HEK293 (cell line): ENCODE measurements at regions not wholly inside any gene's neighbourhood (a gene's known extent, or its start where the extent isn't known, plus 50 kb on each side); places are given as distances from the start of the nearest gene placed in this dataset.

Source experiments
- SALL2 ChIP-seq: fragments of 450-650 bp; formaldehyde crosslinking; IDR thresholded peaks from 2 replicates; pipeline ENCODE4 v1.5.0; 2017; ENCODE audit warnings: missing biosample characterization, mild to moderate bottlenecking, missing genetic modification characterization, borderline replicate concordance
- YY1 ChIP-seq: fragments of 450-650 bp; formaldehyde crosslinking; IDR thresholded peaks from 2 replicates; pipeline ENCODE4 v1.5.1; 2018; ENCODE audit warnings: missing biosample characterization, missing genetic modification characterization
- ZNF112 ChIP-seq: fragments of 450-650 bp; formaldehyde crosslinking; IDR thresholded peaks from 2 replicates; pipeline ENCODE4 v1.5.0; 2017; ENCODE audit warnings: missing biosample characterization, missing genetic modification characterization
- ZNF660 ChIP-seq: fragments of 450-650 bp; IDR thresholded peaks from 2 replicates; pipeline ENCODE4 v1.5.1; 2018; ENCODE audit warnings: missing biosample characterization, mild to moderate bottlenecking, missing genetic modification characterization
- TF ChIP-seq, protein P1 (sequence below): fragments of 450-650 bp; formaldehyde crosslinking; IDR thresholded peaks from 2 replicates; pipeline ENCODE4 v1.5.1; 2016; ENCODE audit warnings: missing biosample characterization, missing genetic modification characterization
- TF ChIP-seq, protein P2 (sequence below): fragments of 450-650 bp; formaldehyde crosslinking; IDR thresholded peaks from 2 replicates; pipeline ENCODE4 v1.5.1; 2016; ENCODE audit warnings: missing biosample characterization, missing genetic modification characterization
- TF ChIP-seq, protein P3 (sequence below): fragments of 450-650 bp; formaldehyde crosslinking; IDR thresholded peaks from 2 replicates; pipeline ENCODE4 v1.5.1; 2016; ENCODE audit warnings: missing biosample characterization, missing genetic modification characterization
- TF ChIP-seq, protein P4 (sequence below): IDR thresholded peaks from 2 replicates; pipeline ENCODE4 v1.6.1; 2011; ENCODE audit warnings: mild to moderate bottlenecking, low read depth, low read length, borderline replicate concordance

DNA sequence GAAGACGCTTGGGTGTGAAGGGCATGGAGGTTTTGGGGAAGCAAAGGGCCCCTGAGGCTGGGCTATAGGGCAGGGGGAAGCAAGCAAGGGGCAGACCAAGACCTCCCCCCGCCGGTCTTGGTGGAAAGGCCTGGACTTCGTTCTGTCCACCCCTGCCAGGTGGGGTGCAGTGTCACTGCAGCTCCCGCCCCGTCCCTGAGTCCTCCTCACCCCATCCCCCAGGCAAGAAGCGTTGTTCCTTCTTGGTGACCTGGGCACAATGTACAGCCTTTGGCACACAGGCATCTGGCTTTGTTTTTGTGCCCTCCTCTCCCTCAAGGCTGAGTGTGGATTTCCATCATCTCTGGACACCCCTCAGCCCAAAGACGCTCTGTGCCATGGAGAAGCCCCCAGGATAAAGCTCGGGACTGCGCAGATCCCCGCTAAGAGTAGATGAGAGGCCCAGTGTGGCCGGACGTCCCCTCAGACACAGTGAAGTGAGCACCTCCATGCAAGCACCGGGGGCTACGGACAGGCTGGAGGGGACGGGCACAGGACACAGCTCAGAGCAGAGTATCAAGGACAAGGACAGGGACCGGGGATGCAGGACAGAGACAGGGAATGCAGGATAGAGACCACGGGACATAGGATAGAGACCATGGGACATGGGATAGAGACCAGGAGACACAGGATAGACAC lies 89.4 kb upstream of the ACTRT2 start:
- TF ChIP-seq, protein P1, sequence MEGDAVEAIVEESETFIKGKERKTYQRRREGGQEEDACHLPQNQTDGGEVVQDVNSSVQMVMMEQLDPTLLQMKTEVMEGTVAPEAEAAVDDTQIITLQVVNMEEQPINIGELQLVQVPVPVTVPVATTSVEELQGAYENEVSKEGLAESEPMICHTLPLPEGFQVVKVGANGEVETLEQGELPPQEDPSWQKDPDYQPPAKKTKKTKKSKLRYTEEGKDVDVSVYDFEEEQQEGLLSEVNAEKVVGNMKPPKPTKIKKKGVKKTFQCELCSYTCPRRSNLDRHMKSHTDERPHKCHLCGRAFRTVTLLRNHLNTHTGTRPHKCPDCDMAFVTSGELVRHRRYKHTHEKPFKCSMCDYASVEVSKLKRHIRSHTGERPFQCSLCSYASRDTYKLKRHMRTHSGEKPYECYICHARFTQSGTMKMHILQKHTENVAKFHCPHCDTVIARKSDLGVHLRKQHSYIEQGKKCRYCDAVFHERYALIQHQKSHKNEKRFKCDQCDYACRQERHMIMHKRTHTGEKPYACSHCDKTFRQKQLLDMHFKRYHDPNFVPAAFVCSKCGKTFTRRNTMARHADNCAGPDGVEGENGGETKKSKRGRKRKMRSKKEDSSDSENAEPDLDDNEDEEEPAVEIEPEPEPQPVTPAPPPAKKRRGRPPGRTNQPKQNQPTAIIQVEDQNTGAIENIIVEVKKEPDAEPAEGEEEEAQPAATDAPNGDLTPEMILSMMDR (tag by site-specific recombination) = no peak
- TF ChIP-seq SALL2 (tag by site-specific recombination) (no peak), ZNF112 (tag by site-specific recombination) (no peak), ZNF660 (tag by site-specific recombination) (no peak), YY1 (tag by site-specific recombination) (no peak)
- TF ChIP-seq, protein P2, sequence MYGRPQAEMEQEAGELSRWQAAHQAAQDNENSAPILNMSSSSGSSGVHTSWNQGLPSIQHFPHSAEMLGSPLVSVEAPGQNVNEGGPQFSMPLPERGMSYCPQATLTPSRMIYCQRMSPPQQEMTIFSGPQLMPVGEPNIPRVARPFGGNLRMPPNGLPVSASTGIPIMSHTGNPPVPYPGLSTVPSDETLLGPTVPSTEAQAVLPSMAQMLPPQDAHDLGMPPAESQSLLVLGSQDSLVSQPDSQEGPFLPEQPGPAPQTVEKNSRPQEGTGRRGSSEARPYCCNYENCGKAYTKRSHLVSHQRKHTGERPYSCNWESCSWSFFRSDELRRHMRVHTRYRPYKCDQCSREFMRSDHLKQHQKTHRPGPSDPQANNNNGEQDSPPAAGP = no peak
- TF ChIP-seq, protein P3, sequence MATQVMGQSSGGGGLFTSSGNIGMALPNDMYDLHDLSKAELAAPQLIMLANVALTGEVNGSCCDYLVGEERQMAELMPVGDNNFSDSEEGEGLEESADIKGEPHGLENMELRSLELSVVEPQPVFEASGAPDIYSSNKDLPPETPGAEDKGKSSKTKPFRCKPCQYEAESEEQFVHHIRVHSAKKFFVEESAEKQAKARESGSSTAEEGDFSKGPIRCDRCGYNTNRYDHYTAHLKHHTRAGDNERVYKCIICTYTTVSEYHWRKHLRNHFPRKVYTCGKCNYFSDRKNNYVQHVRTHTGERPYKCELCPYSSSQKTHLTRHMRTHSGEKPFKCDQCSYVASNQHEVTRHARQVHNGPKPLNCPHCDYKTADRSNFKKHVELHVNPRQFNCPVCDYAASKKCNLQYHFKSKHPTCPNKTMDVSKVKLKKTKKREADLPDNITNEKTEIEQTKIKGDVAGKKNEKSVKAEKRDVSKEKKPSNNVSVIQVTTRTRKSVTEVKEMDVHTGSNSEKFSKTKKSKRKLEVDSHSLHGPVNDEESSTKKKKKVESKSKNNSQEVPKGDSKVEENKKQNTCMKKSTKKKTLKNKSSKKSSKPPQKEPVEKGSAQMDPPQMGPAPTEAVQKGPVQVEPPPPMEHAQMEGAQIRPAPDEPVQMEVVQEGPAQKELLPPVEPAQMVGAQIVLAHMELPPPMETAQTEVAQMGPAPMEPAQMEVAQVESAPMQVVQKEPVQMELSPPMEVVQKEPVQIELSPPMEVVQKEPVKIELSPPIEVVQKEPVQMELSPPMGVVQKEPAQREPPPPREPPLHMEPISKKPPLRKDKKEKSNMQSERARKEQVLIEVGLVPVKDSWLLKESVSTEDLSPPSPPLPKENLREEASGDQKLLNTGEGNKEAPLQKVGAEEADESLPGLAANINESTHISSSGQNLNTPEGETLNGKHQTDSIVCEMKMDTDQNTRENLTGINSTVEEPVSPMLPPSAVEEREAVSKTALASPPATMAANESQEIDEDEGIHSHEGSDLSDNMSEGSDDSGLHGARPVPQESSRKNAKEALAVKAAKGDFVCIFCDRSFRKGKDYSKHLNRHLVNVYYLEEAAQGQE (tag by site-specific recombination) = no peak
- TF ChIP-seq, protein P4, sequence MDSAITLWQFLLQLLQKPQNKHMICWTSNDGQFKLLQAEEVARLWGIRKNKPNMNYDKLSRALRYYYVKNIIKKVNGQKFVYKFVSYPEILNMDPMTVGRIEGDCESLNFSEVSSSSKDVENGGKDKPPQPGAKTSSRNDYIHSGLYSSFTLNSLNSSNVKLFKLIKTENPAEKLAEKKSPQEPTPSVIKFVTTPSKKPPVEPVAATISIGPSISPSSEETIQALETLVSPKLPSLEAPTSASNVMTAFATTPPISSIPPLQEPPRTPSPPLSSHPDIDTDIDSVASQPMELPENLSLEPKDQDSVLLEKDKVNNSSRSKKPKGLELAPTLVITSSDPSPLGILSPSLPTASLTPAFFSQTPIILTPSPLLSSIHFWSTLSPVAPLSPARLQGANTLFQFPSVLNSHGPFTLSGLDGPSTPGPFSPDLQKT = no peak
